Activated T-helper 1 cell treated with anti-CD3 and anti-CD28 coated beads, Interleukin-12 subunit alpha, Interleukin-12 subunit beta, Interleukin-2, Interleukin-4 antibody, amounts not matched to agents 30 ng/mL and 10 ng/mL and 1 ng/mL, durations not matched to agents 14 hours and 24 hours and 36 hours (primary cell): ENCODE measurements at regions not wholly inside any gene's neighbourhood (a gene's known extent, or its start where the extent isn't known, plus 50 kb on each side); places are given as distances from the start of the nearest gene placed in this dataset.
"Not testable (repeated sequence)": the region's sequence is repeated elsewhere in the genome, so short reads cannot be mapped to it uniquely, and the experiment has no call there.

Experiments
- DNase-seq: peaks from one replicate; pipeline ENCODE4 v3.0.0; 2021; ENCODE audit warnings: low spot score
- H3K27ac Mint-ChIP-seq: one replicate; pipeline ENCODE4 v1.8.0; 2021; ENCODE audit warnings: mild to moderate bottlenecking, mixed read lengths
- H3K27me3 Mint-ChIP-seq: one replicate; pipeline ENCODE4 v1.8.0; 2022; ENCODE audit warnings: mild to moderate bottlenecking, moderate library complexity, mixed read lengths; ENCODE audit not compliant: insufficient read depth
- H3K36me3 Mint-ChIP-seq: one replicate; pipeline ENCODE4 v1.8.0; 2021; ENCODE audit warnings: low read depth, mixed read lengths
- H3K4me1 Mint-ChIP-seq: one replicate; pipeline ENCODE4 v1.8.0; 2021; ENCODE audit warnings: low read depth, mixed read lengths
- H3K4me3 Mint-ChIP-seq: one replicate; pipeline ENCODE4 v1.8.0; 2021; ENCODE audit warnings: mild to moderate bottlenecking, moderate library complexity, mixed read lengths
- H3K9me3 Mint-ChIP-seq: one replicate; pipeline ENCODE4 v1.8.0; 2021; ENCODE audit warnings: mixed read lengths
- intact Hi-C: fragments of 100-400 bp; cut with micrococcal nuclease; formaldehyde crosslinking; loops from one replicate; pipeline ENCODE4 v1.15.1; 2024

DNA sequence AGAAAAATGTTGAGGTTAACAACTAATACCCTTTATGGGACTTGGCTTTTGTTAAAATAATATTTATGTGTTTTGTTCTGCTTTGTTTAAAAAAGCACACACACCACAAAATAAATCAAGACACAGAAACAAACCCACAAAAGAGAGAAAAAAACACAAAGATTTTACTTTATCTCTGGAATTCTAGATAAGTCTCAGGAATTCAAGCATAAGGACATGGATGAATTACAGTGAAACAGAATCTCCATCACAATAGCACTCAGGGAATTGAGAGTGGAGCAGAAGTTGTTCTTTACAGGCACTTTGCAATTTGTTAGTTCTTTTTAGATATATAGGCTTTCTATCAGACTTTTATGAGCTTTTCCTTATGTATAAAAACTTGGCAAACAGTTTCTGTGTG lies 360.9 kb upstream of the ZC3H15 start:
- intact Hi-C loops, result no loop called here
- no peak for DNase-seq
- no peaks in the 10 kb centered on the region for H3K36me3 Mint-ChIP-seq
- no peaks in the 10 kb centered on the region for H3K4me1 Mint-ChIP-seq
- H3K27me3 Mint-ChIP-seq, result no peaks in the 10 kb centered on the region
- no peak overlapping the region for H3K27ac Mint-ChIP-seq
- no peaks in the 10 kb centered on the region for H3K9me3 Mint-ChIP-seq
- H3K4me3 Mint-ChIP-seq, result no peak overlapping the region

GRCh38 chr2:186125625-186126024 lies 360.4 kb upstream of the ZC3H15 start:
- Mint-ChIP-seq H3K36me3 (no peaks in the 10 kb centered on the region), H3K4me1 (no peaks in the 10 kb centered on the region), H3K27ac (no peak overlapping the region), H3K27me3 (no peaks in the 10 kb centered on the region), H3K4me3 (no peak overlapping the region), H3K9me3 (no peaks in the 10 kb centered on the region)
- DNase-seq, result no peak
- intact Hi-C loops, result no loop called here

GRCh38 chr2:186126181-186126580 lies 359.9 kb upstream of the ZC3H15 start:
- no peak for DNase-seq
- H3K4me1 Mint-ChIP-seq, result no peaks in the 10 kb centered on the region
- no peak overlapping the region for H3K27ac Mint-ChIP-seq
- H3K36me3 Mint-ChIP-seq, result no peaks in the 10 kb centered on the region
- no peaks in the 10 kb centered on the region for H3K9me3 Mint-ChIP-seq
- no peak overlapping the region for H3K4me3 Mint-ChIP-seq
- H3K27me3 Mint-ChIP-seq, result no peaks in the 10 kb centered on the region
- intact Hi-C loops, result no loop called here

GRCh38 chr2:186129767-186130581 lies 356.1 kb upstream of the ZC3H15 start:
- no peak overlapping the region for H3K27ac Mint-ChIP-seq
- no peak overlapping the region for H3K4me3 Mint-ChIP-seq
- intact Hi-C loops, result no loop called here
- no peaks in the 10 kb centered on the region for H3K27me3 Mint-ChIP-seq
- no peaks in the 10 kb centered on the region for H3K36me3 Mint-ChIP-seq
- H3K4me1 Mint-ChIP-seq, result no peaks in the 10 kb centered on the region
- no peaks in the 10 kb centered on the region for H3K9me3 Mint-ChIP-seq
- DNase-seq, result no peak

- Mint-ChIP-seq H3K9me3 (no peaks in the 10 kb centered on the region), H3K4me3 (no peak overlapping the region), H3K4me1 (no peaks in the 10 kb centered on the region), H3K36me3 (no peaks in the 10 kb centered on the region), H3K27me3 (no peaks in the 10 kb centered on the region), H3K27ac (no peak overlapping the region)
- no peak for DNase-seq
- intact Hi-C loops, result no loop called here
These were observed 355.1 kb upstream of the ZC3H15 start for GRCh38 chr2:186130748-186131641.

- intact Hi-C loops, result no loop called here
- no peak for DNase-seq
- H3K4me1 Mint-ChIP-seq, result no peaks in the 10 kb centered on the region
These were observed 350.4 kb upstream of the ZC3H15 start for GRCh38 chr2:186135686-186136085.

DNA sequence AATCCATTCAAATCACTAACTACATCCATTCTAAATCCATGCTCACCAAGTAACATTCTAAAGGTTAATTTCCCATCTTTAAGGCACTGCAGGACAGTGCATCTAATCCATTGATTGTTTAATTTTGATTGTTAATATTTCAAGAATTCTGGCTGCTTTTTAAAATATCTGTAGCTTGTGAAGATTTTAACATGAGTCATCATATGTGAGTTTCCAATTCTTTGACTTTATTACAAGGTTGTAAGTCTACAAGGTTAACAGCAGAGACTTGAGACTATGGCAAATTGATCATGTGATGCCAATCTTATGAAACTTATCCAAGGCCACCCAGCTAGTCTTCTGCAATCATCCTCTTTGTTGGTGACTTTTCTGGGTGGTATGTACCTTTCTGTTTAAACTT lies 349.2 kb upstream of the ZC3H15 start:
- Mint-ChIP-seq H3K9me3 (no peaks in the 10 kb centered on the region), H3K36me3 (no peaks in the 10 kb centered on the region), H3K4me3 (no peak overlapping the region), H3K27me3 (no peaks in the 10 kb centered on the region), H3K27ac (no peak overlapping the region), H3K4me1 (no peaks in the 10 kb centered on the region)
- DNase-seq, result no peak
- intact Hi-C loops, result no loop called here

More at GRCh38 chr2:186135686-186136085, 350.4 kb upstream of the ZC3H15 start:
- Mint-ChIP-seq H3K36me3 (no peaks in the 10 kb centered on the region), H3K27ac (no peak overlapping the region), H3K27me3 (no peaks in the 10 kb centered on the region), H3K9me3 (no peaks in the 10 kb centered on the region), H3K4me3 (no peak overlapping the region)

- intact Hi-C loops, result no loop called here
- no peaks in the 10 kb centered on the region for H3K4me1 Mint-ChIP-seq
- no peak overlapping the region for H3K27ac Mint-ChIP-seq
- no peak overlapping the region for H3K4me3 Mint-ChIP-seq
- H3K27me3 Mint-ChIP-seq, result no peaks in the 10 kb centered on the region
- no peak for DNase-seq
- H3K9me3 Mint-ChIP-seq, result no peaks in the 10 kb centered on the region
- H3K36me3 Mint-ChIP-seq, result no peaks in the 10 kb centered on the region
These were observed 347.2 kb upstream of the ZC3H15 start for GRCh38 chr2:186138845-186139244.

- no peaks in the 10 kb centered on the region for H3K27me3 Mint-ChIP-seq
- no peak for DNase-seq
- intact Hi-C loops, result no loop called here
- H3K9me3 Mint-ChIP-seq, result peaks cover 15% of the 10 kb centered on the region
- H3K27ac Mint-ChIP-seq, result no peak overlapping the region
- H3K36me3 Mint-ChIP-seq, result no peaks in the 10 kb centered on the region
- H3K4me1 Mint-ChIP-seq, result no peaks in the 10 kb centered on the region
- no peak overlapping the region for H3K4me3 Mint-ChIP-seq
These were observed 327.0 kb upstream of the ZC3H15 start for GRCh38 chr2:186159101-186159500.

GRCh38 chr2:186164325-186164724 lies 321.7 kb upstream of the ZC3H15 start:
- Mint-ChIP-seq H3K27ac (no peak overlapping the region), H3K27me3 (no peaks in the 10 kb centered on the region), H3K4me1 (no peaks in the 10 kb centered on the region), H3K4me3 (no peak overlapping the region), H3K9me3 (peaks cover 10% of the 10 kb centered on the region), H3K36me3 (no peaks in the 10 kb centered on the region)
- DNase-seq, result no peak
- intact Hi-C loops, result no loop called here

- Mint-ChIP-seq H3K4me3 (no peak overlapping the region), H3K36me3 (no peaks in the 10 kb centered on the region), H3K27me3 (no peaks in the 10 kb centered on the region), H3K9me3 (no peaks in the 10 kb centered on the region), H3K4me1 (no peaks in the 10 kb centered on the region), H3K27ac (no peak overlapping the region)
- intact Hi-C loops, result no loop called here
- DNase-seq, result no peak
These were observed 315.4 kb upstream of the ZC3H15 start for GRCh38 chr2:186170693-186171092.

GRCh38 chr2:186181625-186182024 lies 304.4 kb upstream of the ZC3H15 start:
- intact Hi-C loops, result no loop called here
- Mint-ChIP-seq H3K36me3 (no peaks in the 10 kb centered on the region), H3K9me3 (no peaks in the 10 kb centered on the region), H3K27ac (no peak overlapping the region), H3K27me3 (no peaks in the 10 kb centered on the region), H3K4me1 (no peaks in the 10 kb centered on the region), H3K4me3 (no peak overlapping the region)
- no peak for DNase-seq

DNA sequence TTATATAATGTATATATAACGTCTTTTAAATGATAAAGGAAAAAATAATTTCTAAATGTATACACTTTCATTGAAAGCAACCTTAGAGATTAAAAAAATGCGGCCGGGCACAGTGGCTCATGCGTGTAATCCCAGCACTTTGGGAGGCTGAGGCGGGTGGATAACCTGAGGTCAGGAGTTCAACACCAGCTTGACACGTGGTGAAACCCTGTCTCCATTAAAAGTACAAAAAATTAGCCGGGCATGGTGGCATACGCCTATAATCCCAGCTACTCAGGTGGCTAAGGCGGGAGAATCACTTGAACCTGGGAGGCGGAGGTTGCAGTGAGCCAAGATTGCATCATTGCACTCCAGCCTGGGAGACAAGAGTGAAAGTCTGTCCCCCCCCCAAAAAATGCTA lies 303.7 kb upstream of the ZC3H15 start:
- H3K4me3 Mint-ChIP-seq, intact Hi-C loops, H3K9me3 Mint-ChIP-seq, H3K27me3 Mint-ChIP-seq, DNase-seq, H3K27ac Mint-ChIP-seq, H3K36me3 Mint-ChIP-seq, H3K4me1 Mint-ChIP-seq: not testable (repeated sequence)
